ENCODE measurements at regions not wholly inside any gene's neighbourhood (a gene's known extent, or its start where the extent isn't known, plus 50 kb on each side); places are given as distances from the start of the nearest gene placed in this dataset.

GRCh38 chr7:25945608-25946007, 206.4 kb upstream of the NFE2L3 start:
- CTCF ChIA-PET, result no interaction called here

GRCh38 chr7:25946181-25946580, 205.8 kb upstream of the NFE2L3 start:
- CTCF ChIA-PET, result no interaction called here

More at GRCh38 chr7:25945608-25946007, 206.4 kb upstream of the NFE2L3 start:
- POLR2A ChIA-PET, result no interaction called here
- no peak for TF ChIP-seq CTCF (IDR thresholded peaks at IDR 0.05; ENCODE audit: insufficient read depth, low read length, missing control alignments)
- H3K4me3 ChIP-seq (ENCODE audit: low read depth, low read length), result no peak overlapping the region
- no peak for DNase-seq (ENCODE audit: low read depth, low spot score)

GRCh38 chr7:25947669-25948516, 204.1 kb upstream of the NFE2L3 start:
- no peak for TF ChIP-seq CTCF (IDR thresholded peaks at IDR 0.05; ENCODE audit: insufficient read depth, low read length, missing control alignments)

More at GRCh38 chr7:25946181-25946580, 205.8 kb upstream of the NFE2L3 start:
- no peak for TF ChIP-seq CTCF (IDR thresholded peaks at IDR 0.05; ENCODE audit: insufficient read depth, low read length, missing control alignments)
- POLR2A ChIA-PET, result no interaction called here
- no peak overlapping the region for H3K4me3 ChIP-seq (ENCODE audit: low read depth, low read length)
- DNase-seq (ENCODE audit: low read depth, low spot score), result no peak

GRCh38 chr7:25949736-25950487, 202.1 kb upstream of the NFE2L3 start:
- ChIA-PET CTCF (interaction anchor here (0.5 kb wide), 1 partner anchor 694 kb away, joined by 3 read pairs; no protein-coding TSS in a partner anchor), POLR2A (no interaction called here)
- DNase-seq (ENCODE audit: low read depth, low spot score), result no peak
- no peak for TF ChIP-seq CTCF (IDR thresholded peaks at IDR 0.05; ENCODE audit: insufficient read depth, low read length, missing control alignments)
- peak overlapping the region; percentile 61 for H3K4me3 ChIP-seq (ENCODE audit: low read depth, low read length)

More at GRCh38 chr7:25947669-25948516, 204.1 kb upstream of the NFE2L3 start:
- no peak overlapping the region for H3K4me3 ChIP-seq (ENCODE audit: low read depth, low read length)
- no peak for DNase-seq (ENCODE audit: low read depth, low spot score)
- CTCF ChIA-PET, result interaction anchor here (1.0 kb wide), 1 partner anchor 417 kb away, joined by 4 read pairs; no protein-coding TSS in a partner anchor
- POLR2A ChIA-PET, result no interaction called here

GRCh38 chr7:25950488-25951413, 201.2 kb upstream of the NFE2L3 start:
- no peak for DNase-seq (ENCODE audit: low read depth, low spot score)
- POLR2A ChIA-PET, result no interaction called here
- CTCF ChIA-PET, result no interaction called here
- peak overlapping the region; percentile 61 for H3K4me3 ChIP-seq (ENCODE audit: low read depth, low read length)
- TF ChIP-seq CTCF (IDR thresholded peaks at IDR 0.05; ENCODE audit: insufficient read depth, low read length, missing control alignments), result no peak

Data from AG04449 (cell line).